SU-DHL-6 (cell line): ENCODE measurements at regions not wholly inside any gene's neighbourhood (a gene's known extent, or its start where the extent isn't known, plus 50 kb on each side); places are given as distances from the start of the nearest gene placed in this dataset.

ENCODE experiments used
- EZH2phosphoT487 ChIP-seq: fragments of 200-600 bp; sonication (generic), shearing (Covaris generic); conservative IDR thresholded peaks from 2 replicates; pipeline ENCODE4 v1.6.1; 2018; ENCODE audit warnings: mild to moderate bottlenecking, antibody characterized with exemption, low read length, moderate library complexity, mixed read lengths
- TF ChIP-seq, protein P1 (sequence below): fragments of 200-600 bp; sonication (generic); IDR thresholded peaks from one replicate; pipeline ENCODE4 v1.5.1; 2017; ENCODE audit warnings: antibody characterized with exemption, mild to moderate bottlenecking, low read length, moderate library complexity; ENCODE audit not compliant: insufficient read depth, poor library complexity, severe bottlenecking

DNA sequence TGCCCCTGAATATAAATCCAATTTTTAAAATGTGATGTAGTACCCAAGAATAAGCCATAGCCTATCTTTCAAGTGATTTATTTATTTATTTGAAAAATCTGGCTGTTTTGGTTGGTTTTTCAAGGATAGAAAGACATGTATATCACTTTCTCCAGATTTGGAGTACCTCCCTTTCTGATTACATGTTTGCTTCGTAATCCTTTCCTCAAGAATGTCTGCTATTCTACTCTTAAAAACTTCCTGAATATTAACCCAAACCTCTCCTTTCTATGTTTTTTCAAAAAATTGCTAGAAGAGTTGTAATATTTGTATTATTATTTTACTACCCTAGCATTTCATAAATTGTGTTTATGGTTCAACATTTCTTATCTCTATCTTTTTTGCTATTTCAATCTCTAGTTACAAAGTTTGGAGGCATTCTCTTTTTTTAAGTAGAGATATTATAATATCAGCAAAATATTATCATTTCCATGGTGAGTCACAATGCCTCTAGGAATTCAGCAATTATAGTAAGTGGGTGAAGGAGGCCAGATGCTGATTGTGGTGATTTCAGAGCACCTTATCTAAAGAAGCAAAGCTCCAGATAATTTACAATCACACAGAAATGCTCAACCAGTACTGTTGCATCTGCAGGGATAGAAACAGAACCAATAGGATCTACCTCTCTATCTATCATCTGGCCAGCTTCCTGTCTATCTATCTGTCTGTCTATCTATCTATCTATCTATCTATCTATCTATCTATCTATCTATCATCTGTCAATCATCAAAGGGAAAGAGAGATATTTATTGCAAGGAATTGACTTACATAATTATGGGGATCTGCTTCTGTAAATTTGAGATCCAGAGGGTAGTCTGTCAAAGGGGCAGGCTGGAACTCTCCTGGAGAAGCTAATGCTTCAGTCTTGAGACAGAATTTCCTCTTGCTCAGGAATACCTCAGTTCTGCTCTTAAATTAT is 412.5 kb upstream of the SEMA3C start:
- TF ChIP-seq, protein P1, sequence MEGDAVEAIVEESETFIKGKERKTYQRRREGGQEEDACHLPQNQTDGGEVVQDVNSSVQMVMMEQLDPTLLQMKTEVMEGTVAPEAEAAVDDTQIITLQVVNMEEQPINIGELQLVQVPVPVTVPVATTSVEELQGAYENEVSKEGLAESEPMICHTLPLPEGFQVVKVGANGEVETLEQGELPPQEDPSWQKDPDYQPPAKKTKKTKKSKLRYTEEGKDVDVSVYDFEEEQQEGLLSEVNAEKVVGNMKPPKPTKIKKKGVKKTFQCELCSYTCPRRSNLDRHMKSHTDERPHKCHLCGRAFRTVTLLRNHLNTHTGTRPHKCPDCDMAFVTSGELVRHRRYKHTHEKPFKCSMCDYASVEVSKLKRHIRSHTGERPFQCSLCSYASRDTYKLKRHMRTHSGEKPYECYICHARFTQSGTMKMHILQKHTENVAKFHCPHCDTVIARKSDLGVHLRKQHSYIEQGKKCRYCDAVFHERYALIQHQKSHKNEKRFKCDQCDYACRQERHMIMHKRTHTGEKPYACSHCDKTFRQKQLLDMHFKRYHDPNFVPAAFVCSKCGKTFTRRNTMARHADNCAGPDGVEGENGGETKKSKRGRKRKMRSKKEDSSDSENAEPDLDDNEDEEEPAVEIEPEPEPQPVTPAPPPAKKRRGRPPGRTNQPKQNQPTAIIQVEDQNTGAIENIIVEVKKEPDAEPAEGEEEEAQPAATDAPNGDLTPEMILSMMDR: no peak
- TF ChIP-seq EZH2phosphoT487: no peak
